ENCODE measurements at regions not wholly inside any gene's neighbourhood (a gene's known extent, or its start where the extent isn't known, plus 50 kb on each side); places are given as distances from the start of the nearest gene placed in this dataset.

DNA sequence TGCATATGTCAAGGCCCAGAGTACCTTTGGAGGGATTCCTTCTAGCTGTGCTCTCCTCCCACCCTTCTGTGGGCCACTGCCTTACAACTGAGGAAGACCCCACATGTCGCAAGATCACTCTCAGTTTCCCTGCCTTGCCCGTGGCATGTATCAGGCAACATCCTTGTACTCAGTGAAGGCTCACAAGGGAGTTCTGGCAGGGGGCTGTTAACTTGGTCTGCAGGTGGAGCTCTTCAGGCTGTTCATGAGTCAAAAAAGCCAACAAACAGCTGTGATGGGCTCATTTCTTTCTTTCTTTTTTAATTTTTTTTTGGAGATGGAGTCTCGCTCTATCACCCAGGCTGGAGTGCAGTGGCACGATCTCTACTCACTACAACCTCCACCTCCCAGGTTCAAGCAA is 513.0 kb upstream of the ANKRD30A start:
- DNase-seq: no peak

DNA sequence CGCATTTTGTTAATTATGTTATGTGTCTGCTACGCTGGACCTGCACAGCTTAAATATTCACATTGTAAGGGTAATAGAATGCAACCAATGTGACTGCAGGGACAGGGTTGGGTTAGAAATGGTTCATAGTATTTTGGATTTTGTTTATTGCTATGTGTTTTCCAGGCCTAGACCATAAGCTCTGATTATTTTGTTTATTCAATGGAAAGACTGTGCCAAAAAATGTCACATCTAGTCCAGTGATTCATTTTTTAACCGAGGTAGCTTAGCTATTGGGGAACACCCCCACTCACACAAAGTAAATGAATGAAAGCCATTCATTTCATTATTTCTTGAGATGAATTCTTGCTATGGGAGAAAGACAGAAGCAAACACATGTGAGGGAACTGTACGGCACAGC is 516.5 kb upstream of the ANKRD30A start:
- no peak for DNase-seq

DNA sequence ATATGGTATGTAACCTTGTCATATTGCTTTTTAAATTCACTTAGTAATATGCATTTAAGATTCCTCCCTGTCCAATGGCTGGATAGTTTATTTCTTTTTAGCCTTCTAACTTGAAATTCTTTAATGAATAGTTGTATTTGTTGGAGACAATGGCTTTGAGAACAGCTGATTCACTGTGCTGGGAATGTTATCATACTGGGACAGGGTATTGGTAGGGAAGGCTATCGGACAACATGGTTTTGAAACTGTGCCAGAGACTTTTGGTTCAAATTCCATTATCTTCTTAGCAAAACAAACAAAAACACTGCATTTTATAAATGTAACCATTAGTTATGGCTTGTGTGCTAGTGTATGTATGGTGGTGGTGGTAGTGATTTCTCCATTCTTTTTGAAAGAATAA is 517.1 kb upstream of the ANKRD30A start:
- no peak for DNase-seq

DNA sequence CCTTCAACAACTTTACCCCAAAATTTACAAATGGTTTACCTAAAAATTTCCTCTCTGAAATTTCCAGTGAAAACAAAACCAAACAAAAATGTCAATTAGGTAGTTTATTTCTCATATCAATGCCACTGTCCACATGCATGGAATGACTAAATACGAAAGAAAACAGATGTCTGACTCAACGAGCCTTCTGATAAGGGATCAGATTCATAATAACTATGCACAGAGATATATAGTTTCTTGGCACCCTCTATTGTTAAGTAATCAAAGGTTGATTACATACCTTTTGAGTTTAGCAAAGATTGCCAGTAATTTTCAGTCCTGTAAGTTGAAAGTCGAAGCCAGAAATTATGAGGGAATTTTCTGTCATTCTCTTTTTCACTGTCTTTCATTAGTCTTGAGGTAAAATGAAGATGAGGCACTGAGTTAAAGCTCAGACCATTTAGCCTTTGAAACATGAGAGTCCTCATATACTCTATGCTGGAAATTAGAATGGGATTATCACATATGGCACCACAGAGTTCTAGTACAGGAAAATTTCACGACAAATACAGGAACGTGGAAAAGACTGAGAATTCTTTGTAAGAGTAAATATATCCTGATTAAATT is 519.1 kb upstream of the ANKRD30A start:
- DNase-seq: no peak

DNA sequence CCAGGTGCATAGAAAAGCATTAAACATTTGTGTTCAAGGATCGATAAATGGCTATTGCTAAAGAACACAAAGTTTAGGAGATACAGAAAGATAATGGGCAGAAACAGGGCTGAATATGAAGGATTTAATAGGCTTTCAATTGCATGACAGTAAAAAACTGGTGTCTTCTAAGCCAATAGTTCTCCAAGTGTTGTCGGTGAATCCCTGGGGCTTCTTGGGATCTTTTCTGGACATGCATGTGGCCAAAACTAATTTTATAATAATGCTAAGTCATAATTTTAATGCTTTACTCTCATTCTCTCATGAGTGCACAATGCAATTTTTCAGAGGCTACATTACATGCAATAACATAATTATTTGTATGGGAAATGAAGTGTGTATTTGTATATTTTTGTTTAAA is 521.1 kb upstream of the ANKRD30A start:
- no peak for DNase-seq

- no peak for DNase-seq
Observed at GRCh38 chr10:36603688-36604087, 521.7 kb upstream of the ANKRD30A start.

GRCh38 chr10:36602374-36602773 is 523.0 kb upstream of the ANKRD30A start:
- DNase-seq: no peak

- DNase-seq: no peak
Observed at GRCh38 chr10:36597756-36598320, 527.6 kb upstream of the ANKRD30A start.

DNA sequence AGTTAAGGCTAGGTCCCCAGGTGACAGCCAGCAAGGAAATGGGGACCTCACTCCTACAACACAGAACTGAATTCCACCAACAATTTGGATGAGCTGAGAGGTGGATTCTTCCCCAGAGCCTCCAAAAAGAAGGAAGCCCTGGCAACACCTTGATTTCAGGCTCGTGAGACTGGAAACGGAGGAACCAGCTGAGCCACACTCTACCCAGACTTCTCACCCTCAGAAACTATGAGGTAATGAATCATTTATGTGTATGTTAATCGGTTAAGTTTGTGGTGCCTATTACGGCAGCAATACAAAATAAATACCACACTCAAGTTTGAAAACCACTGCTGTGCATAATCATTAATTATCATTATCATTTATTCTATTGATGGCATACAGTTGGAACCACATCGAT is 532.4 kb upstream of the ANKRD30A start:
- no peak for DNase-seq

DNA sequence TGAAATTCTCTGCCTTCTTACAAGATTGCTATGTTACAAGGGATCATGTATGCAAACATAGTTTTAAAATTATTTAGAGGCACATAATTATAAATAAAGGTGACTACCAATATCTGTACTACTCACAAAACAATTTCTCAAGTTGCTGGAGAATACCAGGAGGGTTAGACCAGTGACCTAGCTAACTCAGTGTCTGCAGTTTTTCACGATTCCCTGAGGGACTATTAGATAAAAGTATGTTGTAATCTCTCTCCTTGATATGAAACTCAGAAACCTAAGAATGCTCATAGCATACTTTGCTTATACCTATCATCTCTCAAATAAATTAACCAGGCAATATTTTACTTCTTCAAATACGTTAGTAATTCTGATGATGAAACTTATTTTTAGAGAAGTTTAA is 534.0 kb upstream of the ANKRD30A start:
- DNase-seq: no peak

DNA sequence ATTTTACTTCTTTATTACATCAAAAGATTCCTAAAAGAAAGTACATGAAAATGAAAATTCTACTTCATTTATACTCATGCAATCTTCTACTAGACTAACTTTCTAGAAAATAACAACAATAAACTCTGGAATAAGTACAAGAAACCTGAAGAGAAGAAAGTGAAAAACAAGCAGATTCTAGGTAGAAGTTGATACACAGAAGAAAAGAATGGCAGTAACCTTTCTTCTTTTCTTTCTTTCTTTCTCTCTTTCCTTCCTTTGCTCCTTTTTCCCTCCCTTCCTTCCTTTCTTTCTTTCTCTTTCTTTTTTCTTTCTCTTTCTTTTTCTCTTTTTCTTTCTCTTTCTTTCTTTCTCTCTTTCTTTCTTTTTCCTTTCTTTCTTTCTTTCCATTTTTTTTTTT is 541.7 kb upstream of the ANKRD30A start:
- no peak for DNase-seq

DNA sequence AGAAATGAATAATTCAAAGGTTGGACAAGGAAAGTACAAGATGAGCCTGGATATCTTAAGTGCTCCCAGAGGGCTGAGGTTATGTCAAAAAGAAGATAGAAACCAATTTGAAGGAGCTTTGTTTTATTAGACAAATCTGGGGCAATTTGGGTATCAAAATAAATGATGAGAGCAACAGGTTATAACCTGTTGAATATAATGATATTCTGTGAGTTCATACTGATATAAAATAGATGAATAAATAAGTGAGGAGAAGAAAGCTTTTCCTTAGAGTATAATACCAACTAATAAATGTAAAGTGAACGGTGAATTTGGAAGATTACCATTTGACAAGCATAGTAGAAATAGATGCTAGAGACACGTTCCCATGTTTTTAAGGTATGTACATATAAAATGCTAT is 544.2 kb upstream of the ANKRD30A start:
- DNase-seq: no peak

GRCh38 chr10:36578306-36578705 is 547.1 kb upstream of the ANKRD30A start:
- DNase-seq: no peak

DNA sequence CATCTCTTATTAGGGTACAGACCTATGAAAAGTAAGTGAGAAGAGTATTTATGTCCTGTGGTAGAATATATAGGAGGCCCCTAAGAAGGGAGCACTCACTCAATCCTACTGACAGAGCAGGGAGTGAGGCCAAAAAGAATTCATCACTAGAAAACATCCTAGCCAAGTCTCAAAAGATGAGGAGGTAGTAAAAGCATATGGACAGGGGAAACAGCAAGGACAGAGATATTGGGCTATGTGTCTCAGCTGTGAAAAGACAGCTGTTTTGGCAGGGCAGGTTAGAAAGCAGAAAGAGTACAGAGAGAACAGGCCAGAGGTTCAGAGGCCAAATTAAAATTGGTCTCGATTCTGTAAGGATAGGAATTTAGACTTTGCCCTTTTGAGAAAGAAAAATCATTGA is 548.3 kb upstream of the ANKRD30A start:
- no peak for DNase-seq

GRCh38 chr10:36574207-36574606 is 551.2 kb upstream of the ANKRD30A start:
- DNase-seq: no peak

- DNase-seq: no peak
Observed at GRCh38 chr10:36573246-36573645, 552.2 kb upstream of the ANKRD30A start.

DNA sequence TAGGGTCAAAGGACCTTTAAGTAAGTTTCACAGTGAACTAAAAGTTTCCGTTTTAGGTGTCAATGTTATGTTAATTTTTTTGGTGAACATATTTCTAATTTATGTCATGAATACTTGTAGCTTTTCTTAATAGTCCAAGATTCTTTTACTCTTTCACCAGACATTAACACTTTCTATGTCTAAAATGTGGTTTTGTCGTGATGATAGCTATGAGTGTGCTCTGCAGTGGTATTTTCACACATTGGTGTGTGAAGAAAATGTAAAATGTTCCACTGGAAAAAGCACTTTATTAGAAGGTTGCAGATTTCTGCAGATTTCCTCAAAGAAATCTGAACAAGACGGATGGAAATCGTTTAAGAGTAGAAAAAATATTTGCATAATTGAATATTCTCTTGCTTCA is 561.0 kb upstream of the ANKRD30A start:
- no peak for DNase-seq

DNA sequence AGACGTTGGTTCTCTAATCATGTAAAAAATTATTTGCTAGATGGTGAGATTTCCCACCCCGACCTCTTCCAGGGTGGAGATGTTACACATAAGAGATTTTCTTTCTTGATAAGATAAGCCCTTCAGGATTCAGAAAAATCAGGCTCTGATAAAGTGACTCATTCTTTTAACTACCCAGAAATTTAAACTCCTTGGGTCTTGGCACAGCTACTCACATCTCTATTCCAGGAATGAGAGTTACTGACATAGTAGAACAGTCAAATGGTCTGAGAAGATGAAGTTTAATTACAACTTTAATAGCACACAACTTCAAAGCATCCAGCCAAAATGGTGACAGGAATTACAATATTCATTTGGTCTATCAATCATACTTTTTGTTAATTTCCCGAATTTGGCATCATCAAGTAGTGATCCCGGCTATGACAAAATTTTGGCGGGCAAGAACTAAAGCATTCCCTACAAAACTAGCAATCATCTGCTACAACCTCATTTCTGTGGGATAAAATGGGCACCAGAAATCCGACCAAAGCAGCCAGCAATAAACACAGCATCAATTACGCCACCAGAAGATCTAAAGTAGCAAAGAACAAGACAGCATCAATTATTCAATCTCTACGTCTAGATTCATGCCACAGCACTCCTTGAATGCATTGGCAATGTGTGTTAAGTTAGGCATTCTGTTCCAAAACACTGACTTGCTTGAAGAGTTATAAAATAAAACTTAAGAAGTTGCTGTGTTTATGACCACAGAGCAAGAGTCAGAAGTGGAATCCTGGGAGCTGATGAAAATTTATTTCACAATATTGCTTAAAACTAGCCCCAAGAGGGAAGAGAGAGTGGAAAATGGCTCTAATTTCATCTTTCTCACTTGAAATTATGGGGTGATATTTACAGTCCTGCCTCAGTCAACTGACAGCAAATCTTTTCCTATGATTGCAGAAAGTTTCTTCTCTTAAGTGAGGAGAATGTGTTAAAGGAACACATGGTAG is 565.7 kb upstream of the ANKRD30A start:
- DNase-seq: no peak

GRCh38 chr10:36556468-36556867 is 568.9 kb upstream of the ANKRD30A start:
- DNase-seq: no peak

- DNase-seq: no peak
Observed at GRCh38 chr10:36555036-36555435, 570.4 kb upstream of the ANKRD30A start.

GRCh38 chr10:36547965-36548364 is 577.4 kb upstream of the ANKRD30A start:
- DNase-seq: no peak

GRCh38 chr10:36542493-36542892 is 582.9 kb upstream of the ANKRD30A start:
- no peak for DNase-seq

DNA sequence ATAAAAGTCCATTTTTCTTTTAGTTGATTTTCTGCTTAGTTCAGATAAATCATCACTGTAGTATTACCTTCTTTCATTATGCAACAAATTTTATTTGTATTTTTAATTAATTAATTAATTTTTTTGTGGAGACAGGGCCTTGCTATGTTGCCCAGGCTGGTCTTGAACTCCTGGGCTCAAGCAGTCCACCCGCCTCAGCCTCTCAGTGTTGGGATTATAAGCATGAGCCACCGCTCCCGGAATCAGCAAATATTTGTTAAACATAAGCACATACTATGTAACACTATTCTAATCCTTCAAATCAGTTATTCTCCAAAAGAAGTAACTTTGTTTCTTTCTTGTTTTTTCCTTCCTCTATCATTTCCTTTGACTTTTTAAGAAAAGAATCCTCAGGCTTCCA is 584.8 kb upstream of the ANKRD30A start:
- no peak for DNase-seq

DNA sequence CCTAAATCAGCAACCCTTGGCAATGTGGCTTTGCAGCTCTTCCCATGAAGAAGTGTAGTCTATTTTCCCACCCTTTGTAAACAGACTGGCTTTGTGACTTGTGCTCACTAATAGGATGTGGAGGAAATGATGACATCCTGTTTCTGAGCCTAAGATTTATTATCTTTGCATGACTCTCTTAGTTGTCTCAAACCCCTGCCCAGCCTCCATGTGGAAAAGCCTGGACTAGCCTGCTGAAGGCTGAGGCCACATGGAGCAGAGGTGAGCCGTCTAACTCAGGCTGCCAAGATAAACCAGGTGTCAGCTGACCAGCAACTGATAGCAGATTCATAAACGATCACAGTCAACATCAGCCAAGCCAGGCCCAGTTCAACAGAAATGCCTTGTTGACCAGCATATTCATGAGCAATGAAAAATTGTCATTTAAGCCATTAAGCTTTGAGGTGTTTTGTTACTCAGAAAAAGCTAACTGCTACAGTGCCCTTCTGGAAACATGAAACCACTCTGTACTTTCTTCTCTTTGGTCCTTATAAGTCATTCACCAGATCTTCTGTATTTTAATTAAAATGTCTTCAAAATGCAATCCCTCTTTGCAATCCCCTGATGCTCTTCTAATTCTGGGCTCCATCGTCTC is 586.3 kb upstream of the ANKRD30A start:
- no peak for DNase-seq
